Thyroid gland (tissue), 4 donors: ENCODE measurements at regions not wholly inside any gene's neighbourhood (a gene's known extent, or its start where the extent isn't known, plus 50 kb on each side); places are given as distances from the start of the nearest gene placed in this dataset.

Experiments
- DNase-seq, 2 donors: peaks; one replicate each; pipeline ENCODE4 v3.0.0-alpha.2; 2019
- H3K27ac ChIP-seq, 3 donors: fragments of 200-600 bp; sonication (generic); 1 replicate in 2 of 3; 2 replicates in 1 of 3; pipeline ENCODE4 v1.5.1; 2016 to 2019; ENCODE audit warnings: mild to moderate bottlenecking in 1 of 3, moderate library complexity in 1 of 3
- H3K27me3 ChIP-seq: fragments of 200-600 bp; sonication (generic); one replicate; pipeline ENCODE4 v1.5.1; 2019
- H3K36me3 ChIP-seq, 2 donors: fragments of 200-600 bp; sonication (generic); one replicate each; pipeline ENCODE4 v1.5.1; 2016 to 2019
- H3K4me1 ChIP-seq, 2 donors: fragments of 200-600 bp; sonication (generic); one replicate each; pipeline ENCODE4 v1.5.1; 2017 to 2019
- H3K4me3 ChIP-seq, 3 donors: fragments of 200-600 bp; sonication (generic); replicated peaks in 1 of 3; 1 replicate in 2 of 3; 2 replicates in 1 of 3; pipeline ENCODE4 v1.5.1; 2016; ENCODE audit warnings: mild to moderate bottlenecking in 1 of 3
- H3K9me3 ChIP-seq: fragments of 200-600 bp; sonication (generic); one replicate; pipeline ENCODE4 v1.5.1; 2017
- CTCF ChIP-seq, 6 experiments: fragments of 200-600 bp in 3 of 6; fragments of 450-650 bp in 3 of 6; sonication (generic) in 3 of 6; IDR thresholded peaks; one replicate each; pipeline ENCODE4 v1.5.1; 2016 to 2019; ENCODE audit warnings: antibody characterized with exemption in 6 of 6, mild to moderate bottlenecking in 2 of 6, inconsistent platforms in 1 of 6, moderate library complexity in 1 of 6
- POLR2A ChIP-seq, 2 donors: fragments of 450-650 bp; IDR thresholded peaks; one replicate each; pipeline ENCODE4 v1.6.1; 2017; ENCODE audit warnings: antibody characterized with exemption in 2 of 2, mild to moderate bottlenecking in 2 of 2, moderate library complexity in 1 of 2
- WGBS, 2 donors: methylation state at CpG; one replicate each; pipeline ENCODE4 v1.1.5; 2017; 5-methylcytosine and 5-hydroxymethylcytosine counted together
- intact Hi-C: fragments of 100-400 bp; cut with DNase I; formaldehyde crosslinking; loops from one replicate; pipeline ENCODE4 v1.15.1; 2023

- no peak overlapping the region for H3K27ac ChIP-seq
- intact Hi-C loops, result no loop called here
- peaks cover 13 to 28% of the 10 kb centered on the region in 2 donors for H3K4me1 ChIP-seq
- H3K27me3 ChIP-seq, result no peaks in the 10 kb centered on the region
- TF ChIP-seq POLR2A (IDR thresholded peaks at IDR 0.05), result no peak
- TF ChIP-seq CTCF (IDR thresholded peaks at IDR 0.05), result no peak
- 96 to 98% methylated on average over 3 of the region's 3 CpGs for WGBS, 2 donors
- no peak for DNase-seq
- H3K4me3 ChIP-seq, result no peak overlapping the region
- no peaks in the 10 kb centered on the region for H3K36me3 ChIP-seq
- H3K9me3 ChIP-seq, result no peaks in the 10 kb centered on the region
Observed at GRCh38 chr5:68454172-68454571, 238.6 kb downstream of the PIK3R1 start.

- no peak for TF ChIP-seq CTCF (IDR thresholded peaks at IDR 0.05)
- no peak for TF ChIP-seq POLR2A (IDR thresholded peaks at IDR 0.05)
- Histone ChIP-seq H3K27ac (no peak overlapping the region), H3K36me3 (no peaks in the 10 kb centered on the region), H3K4me3 (no peak overlapping the region), H3K9me3 (no peaks in the 10 kb centered on the region), H3K4me1 (peaks cover 19 to 33% of the 10 kb centered on the region in 2 donors), H3K27me3 (no peaks in the 10 kb centered on the region)
- DNase-seq, result no peak
- 94 to 97% methylated on average over 2 of the region's 2 CpGs for WGBS, 2 donors
- intact Hi-C loops, result no loop called here
Observed at GRCh38 chr5:68454766-68455165, 239.2 kb downstream of the PIK3R1 start.

- H3K27ac ChIP-seq, result no peak overlapping the region
- intact Hi-C loops, result no loop called here
- 92 to 100% methylated on average over 3 of the region's 3 CpGs for WGBS, 2 donors
Observed at GRCh38 chr5:68455216-68455615, 239.7 kb downstream of the PIK3R1 start.

GRCh38 chr5:68456756-68457217 is 241.2 kb downstream of the PIK3R1 start:
- H3K27me3 ChIP-seq, result no peaks in the 10 kb centered on the region
- no peaks in the 10 kb centered on the region for H3K9me3 ChIP-seq
- peaks cover 20 to 28% of the 10 kb centered on the region in 2 donors for H3K4me1 ChIP-seq
- no peak overlapping the region for H3K4me3 ChIP-seq
- peak overlapping the region; percentile 52 to 54 (median 54) for H3K27ac ChIP-seq
- WGBS, 2 donors, result 29 to 30% methylated on average over 4 of the region's 4 CpGs
- peak; percentile 81 to 82 for DNase-seq
- intact Hi-C loops, result no loop called here
- no peaks in the 10 kb centered on the region for H3K36me3 ChIP-seq
- TF ChIP-seq POLR2A (IDR thresholded peaks at IDR 0.05) (no peak), CTCF (IDR thresholded peaks at IDR 0.05) (no peak)

More at GRCh38 chr5:68455216-68455615, 239.7 kb downstream of the PIK3R1 start:
- no peaks in the 10 kb centered on the region for H3K27me3 ChIP-seq
- H3K4me1 ChIP-seq, result peaks cover 20 to 34% of the 10 kb centered on the region in 2 donors
- H3K36me3 ChIP-seq, result no peaks in the 10 kb centered on the region
- TF ChIP-seq POLR2A (IDR thresholded peaks at IDR 0.05), result no peak
- TF ChIP-seq CTCF (IDR thresholded peaks at IDR 0.05), result no peak
- no peak overlapping the region for H3K4me3 ChIP-seq
- no peaks in the 10 kb centered on the region for H3K9me3 ChIP-seq
- no peak for DNase-seq

GRCh38 chr5:68457285-68457684 is 241.7 kb downstream of the PIK3R1 start:
- Histone ChIP-seq H3K9me3 (no peaks in the 10 kb centered on the region), H3K36me3 (no peaks in the 10 kb centered on the region), H3K27me3 (no peaks in the 10 kb centered on the region), H3K4me1 (peaks cover 20 to 28% of the 10 kb centered on the region in 2 donors), H3K4me3 (no peak overlapping the region), H3K27ac (peak overlapping the region in 2 of 3 donors; percentile 52 to 54)
- intact Hi-C loops, result no loop called here
- TF ChIP-seq CTCF (IDR thresholded peaks at IDR 0.05), result no peak
- no peak for TF ChIP-seq POLR2A (IDR thresholded peaks at IDR 0.05)
- DNase-seq, result peak; percentile 25 to 42
- 90 to 93% methylated on average over 8 of the region's 8 CpGs for whole genome bisulfite sequencing, 2 donors
